GM18505 (cell line): ENCODE measurements at regions not wholly inside any gene's neighbourhood (a gene's known extent, or its start where the extent isn't known, plus 50 kb on each side); places are given as distances from the start of the nearest gene placed in this dataset.

Source experiments
- ATAC-seq: cut with Tn5 transposase; IDR thresholded peaks from one replicate; pipeline ENCODE4 v1.9.1; 2021; ENCODE audit not compliant: unreplicated experiment
- POLR2A ChIP-seq: IDR thresholded peaks from 4 replicates; pipeline ENCODE4 v1.6.1; 2011; ENCODE audit warnings: borderline replicate concordance; ENCODE audit not compliant: insufficient read depth, insufficient read length; ENCODE audit errors: extremely low read depth

DNA sequence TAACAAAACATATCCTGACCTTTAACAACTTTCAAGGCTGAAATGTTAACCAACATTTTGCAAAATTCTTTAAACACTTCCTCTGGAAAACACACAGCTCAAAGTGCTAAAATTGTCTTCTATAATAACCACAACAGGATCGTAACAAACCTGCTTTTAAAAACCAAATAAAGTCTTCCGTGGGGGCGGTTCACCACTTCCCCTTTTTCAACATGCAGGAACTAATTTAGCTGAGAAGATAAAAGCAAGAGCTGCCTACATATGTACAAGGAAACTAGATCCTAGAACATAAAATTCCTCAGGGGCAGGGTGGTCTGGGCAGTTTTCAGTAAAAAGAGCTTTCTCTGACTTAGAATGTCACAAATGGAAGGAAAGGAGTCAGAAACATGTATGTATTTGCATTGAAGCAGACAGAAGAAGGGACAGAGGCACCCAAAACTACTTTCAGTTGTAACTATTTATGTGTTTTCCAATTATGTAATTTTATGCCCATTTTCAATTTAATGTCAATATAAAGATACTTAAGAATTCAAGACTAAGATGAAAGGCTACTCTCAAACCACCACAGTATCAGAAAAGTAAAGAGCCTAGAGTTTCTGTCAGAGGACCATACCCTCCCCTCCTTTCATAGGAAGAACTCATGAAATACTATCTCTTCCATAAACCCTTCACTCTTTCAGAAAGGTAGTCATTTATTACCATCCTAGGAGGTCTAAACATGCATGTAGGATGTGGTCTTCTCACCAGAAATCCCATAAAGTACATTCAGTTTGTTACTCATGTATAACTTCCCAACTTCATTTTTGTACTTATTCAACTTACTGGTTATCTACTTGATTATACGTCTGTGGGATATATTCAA lies 185.9 kb upstream of the RASA1 start:
- TF ChIP-seq POLR2A, result no peak
- peak; percentile 93 for ATAC-seq

DNA sequence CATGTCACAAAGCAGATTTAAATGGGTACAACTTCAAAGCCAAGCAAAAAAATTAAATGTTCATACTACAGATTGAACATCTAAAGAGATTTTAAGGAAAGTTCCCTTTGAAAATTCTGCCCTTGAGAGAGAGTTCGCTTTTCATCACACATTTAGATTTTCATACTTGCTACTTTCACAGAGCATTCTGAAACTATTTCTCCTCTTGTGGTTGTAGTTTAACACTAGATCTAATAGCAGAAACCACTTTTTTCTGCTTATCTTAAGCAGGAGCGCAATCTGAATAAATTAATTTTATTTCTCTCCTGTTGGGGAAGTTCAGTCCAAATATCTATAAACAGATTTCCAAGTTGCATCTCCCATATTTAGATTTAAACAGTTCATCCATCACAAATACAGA lies 173.3 kb upstream of the RASA1 start:
- no peak for ATAC-seq
- no peak for TF ChIP-seq POLR2A

DNA sequence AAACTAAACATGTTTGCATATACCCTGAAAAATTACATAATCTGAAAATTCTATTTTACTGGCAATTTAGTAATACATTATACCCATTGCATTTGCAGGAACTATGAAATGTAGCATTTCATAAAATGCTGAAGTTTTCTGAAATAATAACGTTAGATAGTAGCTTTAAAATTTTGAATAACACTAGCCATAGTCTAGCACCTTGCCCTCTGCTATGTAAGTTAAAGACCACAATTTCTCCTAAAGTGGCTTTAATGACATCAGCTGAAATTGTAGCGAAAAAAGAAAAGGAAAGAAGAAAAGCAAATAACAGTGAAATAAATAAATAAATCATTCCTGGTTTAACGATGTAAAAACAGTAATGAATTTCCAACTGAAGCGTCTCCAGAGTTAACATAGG lies 172.8 kb upstream of the RASA1 start:
- no peak for TF ChIP-seq POLR2A
- ATAC-seq, result no peak

DNA sequence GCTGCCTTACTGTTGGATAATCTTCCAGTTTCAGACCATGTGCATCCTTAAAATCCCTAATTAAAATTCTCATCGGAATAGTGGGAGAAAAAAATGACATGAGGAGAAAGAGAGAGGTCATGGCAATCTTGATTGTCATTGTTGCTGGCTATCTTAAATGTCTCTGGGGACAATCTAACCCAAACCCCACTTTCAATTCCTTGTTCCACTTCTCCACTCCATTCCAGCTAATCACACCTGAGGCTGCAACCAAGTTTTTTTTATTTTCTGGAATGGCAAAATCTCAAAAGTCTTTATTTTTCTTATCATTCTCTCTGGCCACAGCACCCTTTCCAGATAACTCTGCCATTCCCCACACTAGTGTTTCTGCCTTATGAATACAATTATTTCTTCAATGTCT lies 171.9 kb upstream of the RASA1 start:
- no peak for ATAC-seq
- no peak for TF ChIP-seq POLR2A

DNA sequence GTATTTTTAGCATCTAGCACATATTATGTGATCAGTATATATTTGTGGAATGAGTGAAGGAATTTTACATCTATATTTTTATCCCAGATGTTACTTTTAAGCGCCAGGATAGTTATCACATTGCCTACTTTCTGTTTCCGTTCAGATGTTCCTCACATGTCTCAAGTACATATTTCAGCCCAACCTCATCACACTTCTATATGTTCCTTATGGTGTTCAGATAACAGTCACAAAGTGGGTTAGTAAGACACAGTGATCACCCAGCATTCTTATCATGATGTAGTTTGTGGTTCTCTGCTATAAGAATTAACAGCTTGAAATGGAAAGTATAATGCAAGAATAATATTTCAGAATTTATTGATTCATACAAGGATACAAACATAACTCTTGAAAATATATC lies 170.0 kb upstream of the RASA1 start:
- no peak for ATAC-seq
- TF ChIP-seq POLR2A, result no peak

DNA sequence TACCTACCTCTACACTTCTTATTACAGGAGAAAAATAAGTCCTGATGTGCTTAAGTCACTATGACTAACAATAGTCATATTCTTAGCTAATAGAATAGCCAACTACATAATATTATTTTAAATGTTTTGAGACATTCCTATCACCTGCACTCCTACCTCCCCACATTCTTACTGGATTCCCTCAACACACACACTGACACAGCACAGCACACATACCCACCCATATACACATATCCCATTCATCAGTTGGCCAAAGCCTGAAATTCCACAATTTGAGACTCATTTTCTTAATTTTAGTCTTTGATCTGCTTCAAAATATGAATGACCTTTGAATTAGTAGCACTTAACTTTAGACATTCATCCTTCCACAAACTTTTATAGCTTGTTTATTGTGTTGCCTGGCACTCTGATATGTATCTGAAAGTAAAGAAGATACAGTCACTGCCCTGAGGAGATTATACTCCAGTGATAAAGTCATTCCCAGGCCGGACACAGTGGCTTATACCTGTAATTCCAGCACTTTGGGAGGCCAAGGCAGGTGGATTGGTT lies 168.3 kb upstream of the RASA1 start:
- TF ChIP-seq POLR2A, result no peak
- no peak for ATAC-seq

DNA sequence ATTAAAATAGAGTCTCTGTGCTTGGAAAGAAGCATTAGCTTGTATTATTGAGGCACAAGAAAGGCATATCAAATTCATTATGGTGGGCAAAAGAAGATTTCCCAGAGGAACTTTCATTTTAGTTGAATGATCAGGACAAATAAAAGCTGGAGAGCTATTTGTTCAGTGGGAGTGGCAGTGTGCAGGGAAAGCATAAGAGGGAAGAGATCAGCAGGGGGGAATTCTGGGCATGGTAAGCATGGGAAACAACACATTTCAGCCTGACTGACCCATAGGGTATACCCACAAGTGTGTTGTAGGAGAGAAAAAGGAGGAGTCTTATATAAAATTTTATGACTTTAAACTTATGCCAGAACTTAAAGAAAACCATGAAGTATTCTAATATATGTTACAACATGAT lies 167.7 kb upstream of the RASA1 start:
- no peak for TF ChIP-seq POLR2A
- ATAC-seq, result no peak

DNA sequence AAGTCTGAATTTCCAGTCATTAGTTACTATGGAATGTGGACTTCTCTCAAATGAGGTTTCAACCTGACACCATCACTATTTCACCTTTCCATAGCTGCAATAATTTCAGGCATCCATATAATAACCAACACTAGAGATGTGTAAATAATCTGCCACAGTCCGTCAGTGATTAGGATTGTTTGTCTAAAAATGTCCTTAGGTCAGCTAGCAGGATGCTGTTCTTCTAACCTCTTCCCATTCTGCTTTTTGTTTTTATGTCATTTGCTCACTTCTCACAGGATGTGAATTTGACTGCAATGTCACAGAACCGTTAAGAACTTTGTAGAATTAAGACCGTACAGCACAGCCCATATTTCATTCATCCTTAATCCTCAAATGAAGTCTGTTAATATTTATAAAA lies 166.4 kb upstream of the RASA1 start:
- no peak for ATAC-seq
- TF ChIP-seq POLR2A, result no peak

DNA sequence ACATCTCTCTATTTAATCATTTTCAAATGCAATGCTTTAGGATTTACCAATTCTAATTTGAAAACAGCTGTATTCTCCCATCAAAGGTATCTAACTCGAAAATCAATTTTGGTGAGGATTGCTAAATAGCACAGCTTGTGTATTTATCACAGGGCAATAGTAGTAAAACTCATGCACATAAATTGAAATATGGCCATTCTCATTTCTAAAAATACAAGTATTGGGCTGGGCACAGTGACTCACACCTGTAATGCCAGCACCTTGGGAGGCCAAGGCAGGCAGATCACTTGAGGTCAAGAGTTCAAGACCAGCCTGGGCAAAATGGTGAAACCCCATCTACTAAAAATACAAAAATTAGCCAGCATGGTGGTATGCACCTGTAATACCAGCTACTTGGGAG lies 164.8 kb upstream of the RASA1 start:
- no peak for TF ChIP-seq POLR2A
- no peak for ATAC-seq

DNA sequence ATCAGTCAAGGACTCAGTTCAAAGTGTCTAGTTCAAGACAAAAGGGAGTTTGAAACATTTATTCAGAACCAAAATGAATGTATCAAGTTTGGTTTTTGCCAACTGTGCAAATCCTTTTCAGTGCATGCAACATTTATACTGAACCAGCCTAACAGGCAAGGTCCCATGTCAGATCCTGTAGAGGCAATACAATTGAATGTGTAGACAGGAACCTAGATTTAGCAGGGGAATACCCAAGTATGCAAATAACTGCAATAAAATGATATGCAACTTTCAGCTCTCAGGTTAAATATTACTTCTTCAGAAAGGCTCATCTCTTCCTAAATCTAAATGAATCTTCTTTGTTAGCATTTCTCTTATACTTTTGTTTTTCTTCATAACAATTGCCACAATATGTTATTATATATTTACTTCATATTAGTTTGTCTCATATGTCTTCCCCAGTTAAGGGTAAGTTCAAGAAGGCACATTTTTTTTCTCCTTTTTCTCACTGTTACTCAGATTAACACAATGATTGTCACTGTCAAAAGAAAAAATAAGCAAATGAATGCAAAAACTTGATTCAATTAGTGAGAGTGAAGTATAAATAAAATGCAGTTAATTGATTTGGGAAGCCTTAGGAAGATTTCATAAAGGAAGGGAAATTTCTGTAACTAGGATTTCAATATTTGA lies 163.9 kb upstream of the RASA1 start:
- ATAC-seq, result no peak
- TF ChIP-seq POLR2A, result no peak

DNA sequence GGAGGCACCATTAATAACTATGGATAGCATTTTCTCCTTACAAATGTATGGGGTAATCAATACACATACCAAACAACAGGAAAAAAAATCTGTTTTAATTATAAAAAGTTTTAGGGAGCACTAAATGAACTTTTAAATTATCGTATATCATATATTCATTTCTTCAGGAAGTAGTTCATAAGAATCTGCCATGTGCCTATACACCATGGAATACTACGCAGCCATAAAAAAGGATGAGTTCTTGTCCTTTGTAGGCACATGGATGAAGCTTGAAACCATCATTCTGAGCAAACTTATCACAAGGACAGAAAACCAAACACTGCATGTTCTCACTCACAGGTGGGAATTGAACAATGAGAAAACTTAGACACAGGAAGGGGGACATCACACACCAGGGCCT lies 162.1 kb upstream of the RASA1 start:
- TF ChIP-seq POLR2A, result no peak
- ATAC-seq, result no peak

DNA sequence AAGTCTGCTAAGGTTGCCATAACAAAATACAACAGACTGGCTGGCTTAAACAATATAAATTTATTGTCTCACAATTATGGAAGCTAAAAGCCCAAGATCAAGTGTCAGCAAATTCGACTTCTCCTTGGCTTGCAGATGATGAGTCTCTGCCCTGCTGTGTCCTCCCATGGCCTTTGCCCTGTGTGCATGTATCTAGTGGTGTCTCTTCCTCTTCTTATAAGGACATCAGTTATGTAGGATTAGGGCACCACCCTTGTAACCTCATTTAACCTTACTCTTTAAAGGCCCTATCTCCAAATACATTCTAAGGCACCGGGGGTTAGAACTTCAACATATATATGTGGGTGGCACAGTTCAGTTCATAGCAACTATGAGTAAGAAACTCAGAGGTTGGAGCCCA lies 157.9 kb upstream of the RASA1 start:
- TF ChIP-seq POLR2A, result no peak
- no peak for ATAC-seq

DNA sequence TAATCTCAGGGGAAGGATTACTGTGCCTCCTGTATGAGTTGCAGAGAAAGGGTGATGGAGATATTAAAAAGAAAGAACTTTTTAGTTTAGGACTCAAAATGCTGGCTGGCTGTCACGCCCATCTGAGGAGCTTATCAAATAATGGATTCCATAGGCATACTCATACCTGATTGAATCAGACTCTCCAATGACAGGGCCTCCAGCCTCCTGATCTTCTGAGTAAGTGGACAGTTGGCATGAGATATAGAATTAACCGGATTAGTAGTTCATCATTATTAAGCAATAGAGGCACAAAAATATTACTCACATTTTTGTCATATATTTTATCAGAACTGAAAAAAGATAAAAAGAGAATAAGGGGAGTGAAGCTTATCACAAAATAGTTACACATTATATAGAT lies 157.0 kb upstream of the RASA1 start:
- TF ChIP-seq POLR2A, result no peak
- no peak for ATAC-seq

DNA sequence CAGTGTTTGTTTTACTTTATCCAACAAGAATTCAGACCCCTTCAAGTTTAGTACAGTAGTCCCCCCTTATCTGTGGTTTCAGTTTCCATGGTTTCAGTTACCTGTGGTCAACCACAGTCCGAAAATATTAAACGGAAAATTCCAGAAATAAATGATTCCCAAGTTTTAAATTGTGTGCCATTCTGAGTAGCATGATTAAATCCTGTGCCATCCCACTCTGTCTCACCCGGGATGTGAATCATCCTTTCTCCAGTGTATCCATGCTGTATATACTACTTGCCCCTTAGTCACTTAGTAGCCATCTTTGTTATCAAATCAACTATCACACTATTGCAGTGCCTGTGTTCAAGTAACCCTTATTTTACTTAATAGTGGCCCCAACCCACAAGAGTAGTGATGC lies 153.8 kb upstream of the RASA1 start:
- no peak for TF ChIP-seq POLR2A
- ATAC-seq, result no peak
